ENCODE measurements at regions not wholly inside any gene's neighbourhood (a gene's known extent, or its start where the extent isn't known, plus 50 kb on each side); places are given as distances from the start of the nearest gene placed in this dataset.

GRCh38 chr6:2404211-2404929 is 159.0 kb upstream of the GMDS start:
- intact Hi-C loops (cut with DNase I): no loop called here
- Histone ChIP-seq H3K4me1 (no peaks in the 10 kb centered on the region), H3K4me3 (no peak overlapping the region), H3K27ac (no peak overlapping the region), H3K9me3 (no peaks in the 10 kb centered on the region), H3K36me3 (no peaks in the 10 kb centered on the region), H3K27me3 (no peaks in the 10 kb centered on the region)
- TF ChIP-seq, protein P1, sequence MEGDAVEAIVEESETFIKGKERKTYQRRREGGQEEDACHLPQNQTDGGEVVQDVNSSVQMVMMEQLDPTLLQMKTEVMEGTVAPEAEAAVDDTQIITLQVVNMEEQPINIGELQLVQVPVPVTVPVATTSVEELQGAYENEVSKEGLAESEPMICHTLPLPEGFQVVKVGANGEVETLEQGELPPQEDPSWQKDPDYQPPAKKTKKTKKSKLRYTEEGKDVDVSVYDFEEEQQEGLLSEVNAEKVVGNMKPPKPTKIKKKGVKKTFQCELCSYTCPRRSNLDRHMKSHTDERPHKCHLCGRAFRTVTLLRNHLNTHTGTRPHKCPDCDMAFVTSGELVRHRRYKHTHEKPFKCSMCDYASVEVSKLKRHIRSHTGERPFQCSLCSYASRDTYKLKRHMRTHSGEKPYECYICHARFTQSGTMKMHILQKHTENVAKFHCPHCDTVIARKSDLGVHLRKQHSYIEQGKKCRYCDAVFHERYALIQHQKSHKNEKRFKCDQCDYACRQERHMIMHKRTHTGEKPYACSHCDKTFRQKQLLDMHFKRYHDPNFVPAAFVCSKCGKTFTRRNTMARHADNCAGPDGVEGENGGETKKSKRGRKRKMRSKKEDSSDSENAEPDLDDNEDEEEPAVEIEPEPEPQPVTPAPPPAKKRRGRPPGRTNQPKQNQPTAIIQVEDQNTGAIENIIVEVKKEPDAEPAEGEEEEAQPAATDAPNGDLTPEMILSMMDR (IDR thresholded peaks at IDR 0.05): no peak
- ATAC-seq (no peak), DNase-seq (no peak)

- Histone ChIP-seq H3K4me3 (no peak overlapping the region), H3K36me3 (no peaks in the 10 kb centered on the region), H3K27me3 (no peaks in the 10 kb centered on the region), H3K4me1 (no peaks in the 10 kb centered on the region), H3K27ac (no peak overlapping the region), H3K9me3 (no peaks in the 10 kb centered on the region)
- TF ChIP-seq, protein P1 (IDR thresholded peaks at IDR 0.05): no peak
- ATAC-seq (no peak), DNase-seq (no peak)
- intact Hi-C loops (cut with DNase I): no loop called here
Observed at GRCh38 chr6:2403546-2403945, 158.1 kb upstream of the GMDS start.

- H3K9me3 ChIP-seq: no peaks in the 10 kb centered on the region
- H3K36me3 ChIP-seq: no peaks in the 10 kb centered on the region
- no peak overlapping the region for H3K27ac ChIP-seq
- TF ChIP-seq, protein P1 (IDR thresholded peaks at IDR 0.05): no peak
- intact Hi-C loops (cut with DNase I): no loop called here
- no peak for DNase-seq
- no peaks in the 10 kb centered on the region for H3K27me3 ChIP-seq
- H3K4me3 ChIP-seq: no peak overlapping the region
- ATAC-seq: no peak
- H3K4me1 ChIP-seq: no peaks in the 10 kb centered on the region
Observed at GRCh38 chr6:2396846-2397630, 151.6 kb upstream of the GMDS start.

- DNase-seq: no peak
Observed at GRCh38 chr6:2396042-2396657, 150.7 kb upstream of the GMDS start.

GRCh38 chr6:2388554-2389324 is 143.3 kb upstream of the GMDS start:
- intact Hi-C loops (cut with DNase I): no loop called here
- no peaks in the 10 kb centered on the region for H3K36me3 ChIP-seq
- TF ChIP-seq, protein P1 (IDR thresholded peaks at IDR 0.05): no peak
- ATAC-seq: no peak
- H3K4me1 ChIP-seq: no peaks in the 10 kb centered on the region
- H3K27ac ChIP-seq: no peak overlapping the region
- no peak overlapping the region for H3K4me3 ChIP-seq
- H3K9me3 ChIP-seq: no peaks in the 10 kb centered on the region
- H3K27me3 ChIP-seq: no peaks in the 10 kb centered on the region
- no peak for DNase-seq

More at GRCh38 chr6:2396042-2396657, 150.7 kb upstream of the GMDS start:
- TF ChIP-seq, protein P1 (IDR thresholded peaks at IDR 0.05): no peak
- Histone ChIP-seq H3K27me3 (no peaks in the 10 kb centered on the region), H3K4me3 (no peak overlapping the region), H3K36me3 (no peaks in the 10 kb centered on the region), H3K27ac (no peak overlapping the region), H3K4me1 (no peaks in the 10 kb centered on the region), H3K9me3 (no peaks in the 10 kb centered on the region)
- intact Hi-C loops (cut with DNase I): no loop called here
- ATAC-seq: no peak
